ENCODE measurements at regions not wholly inside any gene's neighbourhood (a gene's known extent, or its start where the extent isn't known, plus 50 kb on each side); places are given as distances from the start of the nearest gene placed in this dataset.
"Not testable (repeated sequence)": the region's sequence is repeated elsewhere in the genome, so short reads cannot be mapped to it uniquely, and the experiment has no call there.

GRCh38 chr7:65551042-65551441, 177.4 kb downstream of the ZNF92 start:
- not testable (repeated sequence) for TF ChIP-seq CTCF (IDR thresholded peaks at IDR 0.05; ENCODE audit: low read length); EZH2 (IDR thresholded peaks at IDR 0.05; ENCODE audit: borderline replicate concordance, low read length)
